ENCODE measurements at regions not wholly inside any gene's neighbourhood (a gene's known extent, or its start where the extent isn't known, plus 50 kb on each side); places are given as distances from the start of the nearest gene placed in this dataset.

GRCh38 chr4:26101011-26101410, 187.0 kb downstream of the SMIM20 start:
- TF ChIP-seq CTCF (IDR thresholded peaks at IDR 0.05): no peak

DNA sequence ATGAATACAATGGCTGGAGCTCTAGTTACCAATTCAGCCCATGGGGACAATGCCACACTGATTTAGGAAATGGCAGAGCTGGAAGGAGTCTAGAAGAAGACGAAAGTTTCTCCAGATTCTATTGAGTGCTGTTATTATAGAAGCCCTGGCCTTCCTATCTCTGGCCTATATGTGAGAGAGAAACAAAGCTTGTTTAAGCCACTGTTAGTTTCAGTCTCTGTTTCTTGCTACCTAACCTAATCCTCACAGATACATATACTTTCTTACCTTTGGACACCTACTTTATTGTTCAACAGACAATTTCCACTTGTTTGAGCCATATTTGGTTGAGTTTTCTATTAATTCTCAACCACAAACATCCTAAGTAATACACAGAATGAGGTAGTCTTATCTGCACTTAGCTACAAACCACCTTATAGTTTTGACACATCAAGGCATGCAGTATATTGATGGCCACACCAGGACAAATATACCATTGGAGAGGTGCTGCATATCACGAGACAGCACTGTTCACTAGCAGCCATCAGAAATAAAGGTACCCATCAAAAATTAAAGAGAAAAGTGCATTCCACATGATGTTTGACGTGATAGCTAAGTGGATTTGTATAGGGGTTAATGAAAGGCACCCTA, 190.2 kb downstream of the SMIM20 start:
- no peak for TF ChIP-seq CTCF (IDR thresholded peaks at IDR 0.05)

GRCh38 chr4:26105337-26105736, 191.3 kb downstream of the SMIM20 start:
- TF ChIP-seq CTCF (IDR thresholded peaks at IDR 0.05): no peak

GRCh38 chr4:26105815-26106699, 192.0 kb downstream of the SMIM20 start:
- no peak for TF ChIP-seq CTCF (IDR thresholded peaks at IDR 0.05)

DNA sequence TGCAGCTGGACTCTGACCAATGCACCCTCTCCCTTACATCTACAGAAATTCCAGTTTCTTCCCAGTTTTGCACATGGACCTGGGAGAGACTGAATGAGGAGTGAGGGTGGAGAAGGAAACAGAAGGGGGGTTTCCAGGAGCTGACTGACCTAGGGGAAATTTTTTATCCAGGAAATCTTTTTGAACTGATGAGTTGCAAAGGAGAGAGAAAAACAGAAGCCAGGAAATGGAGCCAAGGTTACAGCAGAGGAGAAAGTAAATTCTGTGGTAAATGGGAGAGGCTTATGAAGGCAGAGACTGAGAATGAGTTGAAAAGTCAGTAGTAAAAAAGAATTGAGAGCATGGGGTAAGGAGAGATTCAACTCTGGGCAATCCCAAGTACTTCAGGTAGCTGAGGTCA, 192.8 kb downstream of the SMIM20 start:
- TF ChIP-seq CTCF (IDR thresholded peaks at IDR 0.05): no peak

DNA sequence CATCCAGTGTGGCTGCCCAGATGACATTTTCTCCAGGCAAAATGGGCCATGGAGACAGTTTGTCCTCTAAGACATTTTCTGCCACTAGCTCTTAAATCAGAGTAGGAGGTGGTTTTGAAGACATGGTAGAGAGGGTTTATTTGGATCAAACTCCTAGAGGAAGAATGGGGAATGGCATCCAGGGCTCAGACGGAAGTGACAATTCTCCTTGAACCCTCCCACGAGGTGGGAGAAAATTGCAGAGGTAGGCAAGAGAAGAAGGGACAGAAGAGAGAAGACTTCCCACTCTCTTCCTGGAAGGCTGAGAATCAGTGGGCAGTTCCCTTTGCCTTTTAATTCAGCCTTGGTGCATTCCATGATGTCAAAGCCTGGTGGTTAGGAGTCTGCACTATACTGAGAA, 194.0 kb downstream of the SMIM20 start:
- TF ChIP-seq CTCF (IDR thresholded peaks at IDR 0.05): no peak

GRCh38 chr4:26110493-26110892, 196.5 kb downstream of the SMIM20 start:
- no peak for TF ChIP-seq CTCF (IDR thresholded peaks at IDR 0.05)
